CD4-positive, alpha-beta T cell treated with Interferon alpha-2 for 1 hour (primary cell): ENCODE measurements at regions not wholly inside any gene's neighbourhood (a gene's known extent, or its start where the extent isn't known, plus 50 kb on each side); places are given as distances from the start of the nearest gene placed in this dataset.

ENCODE experiments used
- DNase-seq, 2 donors: peaks; one replicate each; pipeline ENCODE4 v3.0.0-alpha.2; 2020 to 2022

- no peak for DNase-seq
Observed at GRCh38 chr10:43702213-43702935, 53.7 kb upstream of the ZNF32 start.

DNA sequence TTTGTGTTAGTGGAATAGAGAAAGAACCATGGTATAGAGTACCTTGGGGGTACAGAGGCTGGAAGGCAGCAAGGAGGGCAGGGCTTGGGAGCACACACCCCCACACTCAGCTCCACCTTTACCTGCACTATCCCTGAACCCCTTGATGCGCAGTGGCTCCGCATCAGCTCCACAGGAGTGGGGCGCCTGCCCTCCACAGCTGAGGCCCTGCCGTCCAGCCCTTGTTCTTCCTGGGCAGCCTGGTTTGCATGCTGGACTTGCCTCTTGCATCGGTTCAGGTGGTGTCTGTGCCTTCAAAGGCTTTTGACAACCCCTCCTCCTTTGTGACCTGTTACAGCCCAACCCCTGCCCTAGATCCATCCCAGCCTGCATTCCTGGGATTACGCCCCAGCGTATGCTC lies 52.6 kb upstream of the ZNF32 start:
- no peak for DNase-seq

- DNase-seq: no peak
Observed at GRCh38 chr10:43700306-43700705, 51.6 kb upstream of the ZNF32 start.

DNA sequence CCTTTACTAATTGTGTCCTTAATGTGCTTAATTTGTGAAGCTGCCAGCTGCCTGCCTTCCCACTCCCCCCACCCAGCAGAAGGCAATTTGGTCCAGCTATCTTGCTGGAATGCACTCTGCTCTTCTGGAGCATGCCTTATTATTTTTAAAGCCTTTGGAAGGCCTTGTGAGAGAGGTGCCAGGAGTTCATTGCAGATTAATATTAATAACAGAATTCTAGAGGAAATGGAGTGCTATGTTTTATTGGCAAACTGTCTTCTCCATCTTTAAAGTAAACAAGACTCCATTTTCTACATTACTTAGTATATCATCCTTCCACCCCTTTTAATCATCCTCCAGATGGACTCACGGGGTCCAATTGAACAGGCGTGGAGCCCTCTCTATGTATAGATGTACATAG lies 50.8 kb upstream of the ZNF32 start:
- DNase-seq: no peak
